ENCODE measurements at regions not wholly inside any gene's neighbourhood (a gene's known extent, or its start where the extent isn't known, plus 50 kb on each side); places are given as distances from the start of the nearest gene placed in this dataset.

GRCh38 chr6:53730767-53731166 is 64.0 kb upstream of the LRRC1 start:
- DNase-seq (ENCODE audit: low spot score) = no peak
- no peak for TF ChIP-seq CTCF (IDR thresholded peaks at IDR 0.05; ENCODE audit: extremely low read depth, insufficient read depth, missing control alignments)
- in situ Hi-C loops (cut with MboI; ENCODE audit: low pct_unique_long_range_greater_than_20kb, low sequenced_read_pairs, unreplicated experiment) = no loop called here

- TF ChIP-seq CTCF (IDR thresholded peaks at IDR 0.05; ENCODE audit: extremely low read depth, insufficient read depth, missing control alignments) = peak; percentile 87
- in situ Hi-C loops (cut with MboI; ENCODE audit: low pct_unique_long_range_greater_than_20kb, low sequenced_read_pairs, unreplicated experiment) = loop anchor here (10.0 kb wide), 1 partner anchor 234 kb away; no protein-coding TSS in a partner anchor
- DNase-seq (ENCODE audit: low spot score) = peak; percentile 50
These were observed 63.1 kb upstream of the KLHL31 start for GRCh38 chr6:53728570-53729194.

GRCh38 chr6:53727748-53728147 is 62.2 kb upstream of the KLHL31 start:
- no peak for DNase-seq (ENCODE audit: low spot score)
- in situ Hi-C loops (cut with MboI; ENCODE audit: low pct_unique_long_range_greater_than_20kb, low sequenced_read_pairs, unreplicated experiment) = loop anchor here (10.0 kb wide), 1 partner anchor 233 kb away; no protein-coding TSS in a partner anchor
- TF ChIP-seq CTCF (IDR thresholded peaks at IDR 0.05; ENCODE audit: extremely low read depth, insufficient read depth, missing control alignments) = no peak

GRCh38 chr6:53725791-53726575 is 60.4 kb upstream of the KLHL31 start:
- in situ Hi-C loops (cut with MboI; ENCODE audit: low pct_unique_long_range_greater_than_20kb, low sequenced_read_pairs, unreplicated experiment) = loop anchor here (10.0 kb wide), 1 partner anchor 231 kb away; no protein-coding TSS in a partner anchor
- peak; percentile 100 for TF ChIP-seq CTCF (IDR thresholded peaks at IDR 0.05; ENCODE audit: extremely low read depth, insufficient read depth, missing control alignments)
- DNase-seq (ENCODE audit: low spot score) = peak; percentile 76

GRCh38 chr6:53724501-53724900 is 58.9 kb upstream of the KLHL31 start:
- in situ Hi-C loops (cut with MboI; ENCODE audit: low pct_unique_long_range_greater_than_20kb, low sequenced_read_pairs, unreplicated experiment) = loop anchor here (10.0 to 25.0 kb wide), 2 partner anchors 230 to 562 kb away; no protein-coding TSS in a partner anchor
- no peak for DNase-seq (ENCODE audit: low spot score)
- TF ChIP-seq CTCF (IDR thresholded peaks at IDR 0.05; ENCODE audit: extremely low read depth, insufficient read depth, missing control alignments) = no peak

GRCh38 chr6:53723331-53723730 is 57.8 kb upstream of the KLHL31 start:
- DNase-seq (ENCODE audit: low spot score) = no peak
- in situ Hi-C loops (cut with MboI; ENCODE audit: low pct_unique_long_range_greater_than_20kb, low sequenced_read_pairs, unreplicated experiment) = loop anchor here (10.0 to 25.0 kb wide), 2 partner anchors 229 to 561 kb away; no protein-coding TSS in a partner anchor
- no peak for TF ChIP-seq CTCF (IDR thresholded peaks at IDR 0.05; ENCODE audit: extremely low read depth, insufficient read depth, missing control alignments)

Data from GM13977 (cell line).